GM12878 (cell line): ENCODE measurements at regions not wholly inside any gene's neighbourhood (a gene's known extent, or its start where the extent isn't known, plus 50 kb on each side); places are given as distances from the start of the nearest gene placed in this dataset.

Experiments
- EED ChIP-seq: sonication (generic); IDR thresholded peaks from 2 replicates; pipeline ENCODE4 v1.6.1; 2016; ENCODE audit warnings: antibody characterized with exemption, low read depth
- GABPA ChIP-seq: IDR thresholded peaks from 2 replicates; pipeline ENCODE4 v1.6.1; 2014; ENCODE audit warnings: antibody characterized with exemption, low read depth, mild to moderate bottlenecking, inconsistent platforms
- HDAC2 ChIP-seq: fragments of 200-600 bp; sonication (generic); IDR thresholded peaks from 2 replicates; pipeline ENCODE4 v1.6.1; 2017
- JUND ChIP-seq: IDR thresholded peaks from 2 replicates; pipeline ENCODE4 v1.6.1; 2012; ENCODE audit warnings: low read depth, mild to moderate bottlenecking, low read length, improper control_type of control experiment, moderate library complexity
- NR2C2 ChIP-seq: IDR thresholded peaks from 2 replicates; pipeline ENCODE4 v1.6.1; 2011; ENCODE audit warnings: borderline replicate concordance, low read depth; ENCODE audit not compliant: control insufficient read depth, insufficient read length
- SIN3A ChIP-seq: IDR thresholded peaks from 2 replicates; pipeline ENCODE4 v1.6.1; 2012; ENCODE audit warnings: low read depth, low read length, improper control_type of control experiment
- YY1 ChIP-seq: IDR thresholded peaks from 2 replicates; pipeline ENCODE4 v1.6.1; 2011; ENCODE audit warnings: low read depth, mild to moderate bottlenecking, low read length
- TF ChIP-seq, protein P1 (sequence below), 3 experiments: IDR thresholded peaks in 2 of 3; conservative IDR thresholded peaks in 1 of 3; 2 replicates each; pipeline ENCODE4 v1.5.1; 2011; ENCODE audit warnings: low read depth in 3 of 3, low read length in 3 of 3, mild to moderate bottlenecking in 3 of 3, control low read depth in 2 of 3, moderate library complexity in 2 of 3, inconsistent platforms in 1 of 3, mixed read lengths in 1 of 3; ENCODE audit not compliant: control insufficient read depth in 2 of 3, insufficient read depth in 1 of 3; ENCODE audit errors: extremely low read depth in 1 of 3
- TF ChIP-seq, protein P2 (sequence below): IDR thresholded peaks from 2 replicates; pipeline ENCODE4 v1.6.1; 2011; ENCODE audit warnings: low read depth, mild to moderate bottlenecking, low read length, moderate library complexity, borderline replicate concordance; ENCODE audit errors: extremely low read depth

DNA sequence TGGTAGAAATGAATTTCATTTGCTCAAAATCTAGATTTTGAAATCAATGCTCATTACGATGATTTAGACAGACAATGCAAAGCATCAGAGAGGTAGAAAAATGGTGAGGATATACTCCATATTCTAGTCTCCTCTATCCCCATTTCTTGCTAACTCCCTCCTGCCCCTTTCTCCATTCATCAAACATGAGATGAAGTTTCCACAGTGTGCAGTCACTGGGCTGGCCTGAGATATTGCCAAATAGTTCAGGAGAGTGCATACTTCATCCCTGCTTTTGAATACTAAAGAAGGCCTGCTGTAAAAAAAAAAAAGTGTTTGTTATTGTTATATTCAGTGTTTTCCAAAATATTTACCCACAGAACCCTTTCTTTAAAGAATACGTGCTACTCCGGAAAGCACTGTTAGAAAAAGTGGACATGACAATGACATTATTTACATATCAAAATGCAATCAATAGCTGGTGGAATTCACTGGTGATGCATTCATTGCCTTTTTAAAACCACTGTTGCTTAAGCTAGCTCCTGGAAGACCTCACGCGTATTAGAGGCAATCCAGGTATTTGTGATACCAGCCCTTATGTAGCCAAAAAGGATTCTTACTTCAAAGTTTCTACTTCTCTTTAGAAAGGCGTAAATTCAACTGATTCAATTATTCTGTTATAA is 247.6 kb upstream of the SOX2 start:
- TF ChIP-seq, protein P1, sequence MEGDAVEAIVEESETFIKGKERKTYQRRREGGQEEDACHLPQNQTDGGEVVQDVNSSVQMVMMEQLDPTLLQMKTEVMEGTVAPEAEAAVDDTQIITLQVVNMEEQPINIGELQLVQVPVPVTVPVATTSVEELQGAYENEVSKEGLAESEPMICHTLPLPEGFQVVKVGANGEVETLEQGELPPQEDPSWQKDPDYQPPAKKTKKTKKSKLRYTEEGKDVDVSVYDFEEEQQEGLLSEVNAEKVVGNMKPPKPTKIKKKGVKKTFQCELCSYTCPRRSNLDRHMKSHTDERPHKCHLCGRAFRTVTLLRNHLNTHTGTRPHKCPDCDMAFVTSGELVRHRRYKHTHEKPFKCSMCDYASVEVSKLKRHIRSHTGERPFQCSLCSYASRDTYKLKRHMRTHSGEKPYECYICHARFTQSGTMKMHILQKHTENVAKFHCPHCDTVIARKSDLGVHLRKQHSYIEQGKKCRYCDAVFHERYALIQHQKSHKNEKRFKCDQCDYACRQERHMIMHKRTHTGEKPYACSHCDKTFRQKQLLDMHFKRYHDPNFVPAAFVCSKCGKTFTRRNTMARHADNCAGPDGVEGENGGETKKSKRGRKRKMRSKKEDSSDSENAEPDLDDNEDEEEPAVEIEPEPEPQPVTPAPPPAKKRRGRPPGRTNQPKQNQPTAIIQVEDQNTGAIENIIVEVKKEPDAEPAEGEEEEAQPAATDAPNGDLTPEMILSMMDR (IDR thresholded peaks at IDR 0.05 in 2 of 3, conservative IDR thresholded peaks at IDR 0.05 in 1 of 3; ENCODE audit: control insufficient read depth in 2 of 3, extremely low read depth in 1 of 3, insufficient read depth in 1 of 3, low read depth in 3 of 3, low read length in 3 of 3): no peak
- TF ChIP-seq NR2C2: no peak
- no peak for TF ChIP-seq JUND
- TF ChIP-seq HDAC2: no peak
- TF ChIP-seq SIN3A: no peak
- TF ChIP-seq, protein P2, sequence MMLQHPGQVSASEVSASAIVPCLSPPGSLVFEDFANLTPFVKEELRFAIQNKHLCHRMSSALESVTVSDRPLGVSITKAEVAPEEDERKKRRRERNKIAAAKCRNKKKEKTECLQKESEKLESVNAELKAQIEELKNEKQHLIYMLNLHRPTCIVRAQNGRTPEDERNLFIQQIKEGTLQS: no peak
- no peak for TF ChIP-seq YY1
- TF ChIP-seq GABPA: no peak
- no peak for TF ChIP-seq EED
